Gastroesophageal sphincter (tissue), 4 donors: ENCODE measurements at regions not wholly inside any gene's neighbourhood (a gene's known extent, or its start where the extent isn't known, plus 50 kb on each side); places are given as distances from the start of the nearest gene placed in this dataset.

Experiments used
- ATAC-seq: fragments of 150-250 bp; one replicate; pipeline ENCODE4 v1.9.1; 2016; ENCODE audit warnings: mild to moderate bottlenecking, moderate library complexity
- H3K27ac ChIP-seq, 4 donors: fragments of 200-600 bp; sonication (generic) in 3 of 4; 1 replicate in 3 of 4; 2 replicates in 1 of 4; pipeline ENCODE4 v1.5.1; 2016 to 2019
- H3K27me3 ChIP-seq: fragments of 200-600 bp; sonication (generic); one replicate; pipeline ENCODE4 v1.5.1; 2019
- H3K36me3 ChIP-seq, 2 donors: fragments of 200-600 bp; sonication (generic); one replicate each; pipeline ENCODE4 v1.5.1; 2019; ENCODE audit warnings: control low read depth in 1 of 2
- H3K4me1 ChIP-seq, 3 donors: fragments of 200-600 bp; sonication (generic); 1 replicate in 2 of 3; 2 replicates in 1 of 3; pipeline ENCODE4 v1.5.1; 2016 to 2019; ENCODE audit warnings: control low read depth in 2 of 3
- H3K4me3 ChIP-seq, 2 donors: fragments of 200-600 bp; sonication (generic); one replicate each; pipeline ENCODE4 v1.5.1; 2019; ENCODE audit warnings: mild to moderate bottlenecking in 1 of 2, moderate library complexity in 1 of 2
- H3K9me3 ChIP-seq, 3 donors: fragments of 200-600 bp; sonication (generic); one replicate each; pipeline ENCODE4 v1.5.1; 2017 to 2019; ENCODE audit warnings: control low read depth in 2 of 3
- CTCF ChIP-seq, 4 experiments: fragments of 200-600 bp in 2 of 4; fragments of 450-650 bp in 2 of 4; sonication (generic) in 1 of 4; IDR thresholded peaks; one replicate each; pipeline ENCODE4 v1.5.1; 2017 to 2019; ENCODE audit warnings: antibody characterized with exemption in 4 of 4, mild to moderate bottlenecking in 2 of 4, moderate library complexity in 2 of 4
- EP300 ChIP-seq: sonication (generic); formaldehyde crosslinking; IDR thresholded peaks from one replicate; pipeline ENCODE4 v1.6.1; 2017; ENCODE audit warnings: antibody characterized with exemption, mild to moderate bottlenecking
- POLR2A ChIP-seq, 2 donors: fragments of 450-650 bp; IDR thresholded peaks; one replicate each; pipeline ENCODE4 v1.6.1; 2017; ENCODE audit warnings: antibody characterized with exemption in 2 of 2, mild to moderate bottlenecking in 2 of 2, moderate library complexity in 1 of 2
- POLR2AphosphoS5 ChIP-seq: sonication (generic); formaldehyde crosslinking; IDR thresholded peaks from one replicate; pipeline ENCODE4 v1.6.1; 2017; ENCODE audit warnings: antibody characterized with exemption
- WGBS, 2 donors: methylation state at CpG; one replicate each; pipeline ENCODE4 v1.1.5; 2018; ENCODE audit warnings: low coverage in 1 of 2; 5-methylcytosine and 5-hydroxymethylcytosine counted together

- TF ChIP-seq EP300: no peak
- TF ChIP-seq POLR2AphosphoS5: no peak
- no peak for TF ChIP-seq CTCF (IDR thresholded peaks at IDR 0.05)
- WGBS, 2 donors: 82 to 87% methylated on average over 3 to 4 of the region's 4 CpGs
- Histone ChIP-seq H3K27me3 (no peaks in the 10 kb centered on the region), H3K4me3 (no peak overlapping the region), H3K9me3 (no peaks in the 10 kb centered on the region), H3K27ac (no peak overlapping the region), H3K4me1 (no peaks in the 10 kb centered on the region), H3K36me3 (no peaks in the 10 kb centered on the region)
- ATAC-seq: no peak
These were observed 394.2 kb upstream of the LYPLAL1 start for GRCh38 chr1:218779341-218780100.

- Histone ChIP-seq H3K36me3 (no peaks in the 10 kb centered on the region), H3K27ac (no peak overlapping the region), H3K4me1 (peaks cover 0 to 10% (median 7%) of the 10 kb centered on the region in 3 donors), H3K4me3 (no peak overlapping the region), H3K9me3 (no peaks in the 10 kb centered on the region), H3K27me3 (no peaks in the 10 kb centered on the region)
- TF ChIP-seq POLR2A (IDR thresholded peaks at IDR 0.05) (no peak), EP300 (no peak), POLR2AphosphoS5 (no peak), CTCF (IDR thresholded peaks at IDR 0.05) (no peak)
- 59 to 71% methylated on average over 3 of the region's 3 CpGs for WGBS, 2 donors
- ATAC-seq: no peak
These were observed 390.5 kb upstream of the LYPLAL1 start for GRCh38 chr1:218783131-218783530.

- no peaks in the 10 kb centered on the region for H3K27me3 ChIP-seq
- H3K4me3 ChIP-seq: no peak overlapping the region
- ATAC-seq: no peak
- WGBS, 2 donors: 69 to 89% methylated on average over 3 of the region's 3 CpGs
- H3K36me3 ChIP-seq: no peaks in the 10 kb centered on the region
- TF ChIP-seq POLR2A (IDR thresholded peaks at IDR 0.05) (no peak), EP300 (no peak), POLR2AphosphoS5 (no peak), CTCF (IDR thresholded peaks at IDR 0.05) (no peak)
- H3K9me3 ChIP-seq: no peaks in the 10 kb centered on the region
- H3K27ac ChIP-seq: no peak overlapping the region
- peaks cover 0 to 10% (median 7%) of the 10 kb centered on the region in 3 donors for H3K4me1 ChIP-seq
These were observed 389.8 kb upstream of the LYPLAL1 start for GRCh38 chr1:218783916-218784315.

- 18 to 71% methylated on average over 1 to 4 of the region's 4 CpGs for WGBS, 2 donors
- TF ChIP-seq CTCF (IDR thresholded peaks at IDR 0.05) (no peak), POLR2AphosphoS5 (no peak), EP300 (no peak), POLR2A (IDR thresholded peaks at IDR 0.05) (no peak)
- ATAC-seq: peak; percentile 53
- Histone ChIP-seq H3K4me1 (peaks cover 0 to 10% (median 7%) of the 10 kb centered on the region in 3 donors), H3K27ac (peak overlapping the region in 1 of 4 donors; percentile 20), H3K4me3 (no peak overlapping the region), H3K9me3 (peaks cover 0 to 3% (median 0%) of the 10 kb centered on the region in 3 donors), H3K27me3 (no peaks in the 10 kb centered on the region), H3K36me3 (no peaks in the 10 kb centered on the region)
These were observed 387.8 kb upstream of the LYPLAL1 start for GRCh38 chr1:218785928-218786327.

- 72 to 84% methylated on average over 6 of the region's 6 CpGs for WGBS, 2 donors
- Histone ChIP-seq H3K27me3 (no peaks in the 10 kb centered on the region), H3K4me1 (peaks cover 0 to 10% (median 7%) of the 10 kb centered on the region in 3 donors), H3K9me3 (peaks cover 0 to 3% (median 0%) of the 10 kb centered on the region in 3 donors), H3K27ac (no peak overlapping the region), H3K36me3 (no peaks in the 10 kb centered on the region), H3K4me3 (no peak overlapping the region)
- TF ChIP-seq POLR2AphosphoS5 (no peak), CTCF (IDR thresholded peaks at IDR 0.05) (no peak), POLR2A (IDR thresholded peaks at IDR 0.05) (no peak), EP300 (no peak)
- ATAC-seq: no peak
These were observed 385.9 kb upstream of the LYPLAL1 start for GRCh38 chr1:218787826-218788225.
